ENCODE measurements at regions not wholly inside any gene's neighbourhood (a gene's known extent, or its start where the extent isn't known, plus 50 kb on each side); places are given as distances from the start of the nearest gene placed in this dataset.

- Mint-ChIP-seq H3K4me1 (peaks cover 5% of the 10 kb centered on the region), H3K27me3 (peaks cover 22% of the 10 kb centered on the region), H3K36me3 (ENCODE audit: low read depth) (no peaks in the 10 kb centered on the region), H3K9me3 (no peaks in the 10 kb centered on the region), H3K4me3 (no peak overlapping the region), H3K27ac (no peak overlapping the region)
- no peak for ATAC-seq (replicated peaks)
Measured at GRCh38 chr18:8480506-8481328, 128.5 kb upstream of the RAB12 start.

DNA sequence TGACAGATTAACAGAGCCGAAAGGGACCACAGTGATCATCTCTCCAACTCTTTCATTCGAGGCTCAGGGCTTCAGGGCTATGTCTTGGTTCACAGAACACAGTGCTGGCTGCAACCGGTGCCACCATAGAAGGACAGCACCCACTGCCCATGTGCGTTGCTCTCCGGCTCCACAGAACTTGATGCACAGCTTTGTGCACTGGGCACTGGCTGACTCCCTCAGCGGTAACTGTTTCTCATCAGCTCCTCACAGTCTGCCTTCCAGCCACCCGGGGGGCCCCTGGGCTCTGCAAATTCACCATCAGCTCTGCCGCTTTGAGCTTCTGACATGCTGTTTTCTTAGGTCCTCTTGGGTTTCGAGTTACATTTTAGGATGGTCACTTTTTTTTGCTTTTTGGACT lies 124.3 kb upstream of the RAB12 start:
- no peak overlapping the region for H3K27ac Mint-ChIP-seq
- H3K4me1 Mint-ChIP-seq, result no peaks in the 10 kb centered on the region
- H3K27me3 Mint-ChIP-seq, result peaks cover 19% of the 10 kb centered on the region
- no peak overlapping the region for H3K4me3 Mint-ChIP-seq
- H3K36me3 Mint-ChIP-seq (ENCODE audit: low read depth), result no peaks in the 10 kb centered on the region
- ATAC-seq (replicated peaks), result no peak
- no peaks in the 10 kb centered on the region for H3K9me3 Mint-ChIP-seq

DNA sequence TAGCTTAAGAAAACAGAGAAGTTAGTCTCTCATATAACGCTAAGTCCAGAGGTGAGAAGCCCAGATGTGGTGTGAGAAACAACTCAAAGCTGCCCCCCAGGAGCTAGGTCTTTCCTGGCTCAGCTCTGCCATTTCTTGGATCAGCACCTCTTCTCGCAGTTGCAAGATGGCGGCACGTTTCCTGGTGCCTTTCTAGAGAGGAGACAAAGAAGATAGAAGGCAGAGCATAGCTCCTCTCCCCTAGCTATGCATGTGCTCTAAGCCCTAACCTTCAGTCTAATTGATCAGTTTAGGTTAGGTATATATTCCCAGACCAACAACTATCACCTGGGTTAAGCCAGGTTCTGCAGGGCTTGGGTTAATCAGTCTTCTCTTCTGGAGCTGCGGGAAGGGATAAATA lies 119.5 kb upstream of the RAB12 start:
- Mint-ChIP-seq H3K27ac (no peak overlapping the region), H3K36me3 (ENCODE audit: low read depth) (no peaks in the 10 kb centered on the region), H3K27me3 (peaks cover 12% of the 10 kb centered on the region), H3K9me3 (no peaks in the 10 kb centered on the region), H3K4me3 (no peak overlapping the region), H3K4me1 (no peaks in the 10 kb centered on the region)
- ATAC-seq (replicated peaks), result no peak

DNA sequence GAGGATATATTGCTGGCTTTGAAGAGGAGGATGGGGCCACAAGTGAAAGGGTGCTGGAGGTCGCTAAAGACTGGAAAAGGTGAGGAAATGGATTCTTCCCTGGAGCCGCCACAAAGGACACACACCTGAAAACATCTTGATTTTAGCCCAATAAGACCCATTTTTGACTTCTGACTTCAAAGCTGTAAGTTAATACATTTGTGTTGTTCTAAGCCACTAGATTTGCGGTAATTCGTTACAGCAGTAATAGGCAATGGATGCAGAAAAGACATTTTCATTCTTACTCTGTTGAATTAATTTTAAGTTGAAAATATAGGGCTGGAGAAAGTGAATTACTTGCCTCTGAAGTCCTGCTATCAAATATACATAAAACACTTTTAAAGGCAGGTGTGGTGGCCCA lies 117.7 kb upstream of the RAB12 start:
- ATAC-seq (replicated peaks), result no peak
- Mint-ChIP-seq H3K4me1 (no peaks in the 10 kb centered on the region), H3K9me3 (no peaks in the 10 kb centered on the region), H3K36me3 (ENCODE audit: low read depth) (no peaks in the 10 kb centered on the region), H3K27me3 (peaks cover 13% of the 10 kb centered on the region), H3K27ac (no peak overlapping the region), H3K4me3 (no peak overlapping the region)

GRCh38 chr18:8493141-8493540 lies 116.1 kb upstream of the RAB12 start:
- Mint-ChIP-seq H3K27ac (no peak overlapping the region), H3K36me3 (ENCODE audit: low read depth) (no peaks in the 10 kb centered on the region), H3K9me3 (no peaks in the 10 kb centered on the region), H3K27me3 (peaks cover 13% of the 10 kb centered on the region), H3K4me1 (no peaks in the 10 kb centered on the region), H3K4me3 (no peak overlapping the region)
- no peak for ATAC-seq (replicated peaks)

GRCh38 chr18:8496186-8496585 lies 113.1 kb upstream of the RAB12 start:
- no peak overlapping the region for H3K4me3 Mint-ChIP-seq
- no peaks in the 10 kb centered on the region for H3K36me3 Mint-ChIP-seq (ENCODE audit: low read depth)
- H3K9me3 Mint-ChIP-seq, result no peaks in the 10 kb centered on the region
- ATAC-seq (replicated peaks), result no peak
- H3K27ac Mint-ChIP-seq, result no peak overlapping the region
- H3K4me1 Mint-ChIP-seq, result no peaks in the 10 kb centered on the region
- peaks cover 14% of the 10 kb centered on the region for H3K27me3 Mint-ChIP-seq

DNA sequence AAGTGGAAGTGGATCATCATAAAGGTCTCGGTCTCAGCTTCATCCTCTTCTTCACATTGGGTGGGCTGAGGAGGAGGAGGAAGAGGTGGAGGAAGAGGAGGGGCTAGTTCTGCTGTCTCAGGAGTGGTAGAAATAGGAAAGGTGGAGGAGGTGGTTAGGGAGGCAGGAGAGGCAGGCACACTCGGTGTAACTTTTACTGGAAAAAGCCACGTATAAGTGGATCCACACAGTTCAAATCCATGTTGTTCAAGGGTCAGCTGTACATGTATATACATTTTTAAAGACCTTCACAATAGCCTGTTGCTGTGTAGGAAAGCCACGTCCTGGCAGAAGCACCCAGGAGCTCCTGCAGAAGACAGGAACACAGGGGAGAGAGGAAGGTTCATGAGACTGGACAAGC lies 110.3 kb upstream of the RAB12 start:
- Mint-ChIP-seq H3K27ac (no peak overlapping the region), H3K4me1 (no peaks in the 10 kb centered on the region), H3K4me3 (no peak overlapping the region), H3K36me3 (ENCODE audit: low read depth) (no peaks in the 10 kb centered on the region), H3K27me3 (peaks cover 23% of the 10 kb centered on the region), H3K9me3 (no peaks in the 10 kb centered on the region)
- ATAC-seq (replicated peaks), result no peak

GRCh38 chr18:8499810-8500675 lies 109.2 kb upstream of the RAB12 start:
- no peak for ATAC-seq (replicated peaks)
- Mint-ChIP-seq H3K9me3 (no peaks in the 10 kb centered on the region), H3K36me3 (ENCODE audit: low read depth) (no peaks in the 10 kb centered on the region), H3K4me1 (no peaks in the 10 kb centered on the region), H3K4me3 (no peak overlapping the region), H3K27me3 (peaks cover 32% of the 10 kb centered on the region), H3K27ac (no peak overlapping the region)

DNA sequence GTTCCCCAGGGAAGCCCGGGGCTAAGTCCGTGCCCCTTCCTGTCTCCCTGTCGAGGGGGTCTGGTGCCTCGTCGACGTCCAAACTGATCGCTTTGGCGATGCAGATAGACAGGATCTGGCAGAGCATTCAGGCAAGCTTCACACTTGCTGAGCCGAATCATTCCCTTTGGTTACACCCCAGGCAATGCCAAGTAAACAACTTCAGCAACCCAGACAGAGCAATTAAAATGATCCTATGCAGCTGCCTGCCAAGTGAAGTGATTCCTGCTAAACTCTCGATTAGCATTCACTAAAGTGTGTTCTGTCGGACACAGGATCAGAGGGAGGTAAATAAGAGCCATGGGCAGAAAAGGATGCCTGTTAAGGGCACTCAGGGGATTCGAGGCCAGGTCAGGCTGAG lies 108.2 kb upstream of the RAB12 start:
- ATAC-seq (replicated peaks), result no peak
- H3K36me3 Mint-ChIP-seq (ENCODE audit: low read depth), result no peaks in the 10 kb centered on the region
- no peaks in the 10 kb centered on the region for H3K4me1 Mint-ChIP-seq
- H3K27me3 Mint-ChIP-seq, result peaks cover 28% of the 10 kb centered on the region
- H3K9me3 Mint-ChIP-seq, result no peaks in the 10 kb centered on the region
- H3K4me3 Mint-ChIP-seq, result no peak overlapping the region
- no peak overlapping the region for H3K27ac Mint-ChIP-seq

DNA sequence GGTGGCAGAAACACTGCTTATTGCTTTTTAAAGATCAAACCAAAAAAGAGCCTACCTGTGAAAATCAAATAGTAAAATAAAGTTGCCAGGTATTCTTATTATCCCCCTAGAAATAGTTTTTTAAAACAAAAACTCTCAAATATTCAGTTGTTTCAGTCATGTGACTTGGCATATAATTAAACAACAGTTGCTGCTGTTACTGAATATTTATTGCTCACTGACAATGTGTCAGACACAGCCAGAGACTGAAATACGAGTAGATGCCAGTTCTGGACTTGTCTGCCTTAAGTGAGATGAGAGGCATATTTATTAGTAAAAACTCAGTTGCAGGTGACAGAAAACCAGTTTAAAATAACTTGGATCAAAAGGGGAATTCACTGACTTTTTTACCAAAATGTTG lies 106.0 kb upstream of the RAB12 start:
- Mint-ChIP-seq H3K27me3 (peaks cover 28% of the 10 kb centered on the region), H3K27ac (no peak overlapping the region), H3K36me3 (ENCODE audit: low read depth) (no peaks in the 10 kb centered on the region), H3K9me3 (no peaks in the 10 kb centered on the region), H3K4me1 (no peaks in the 10 kb centered on the region), H3K4me3 (no peak overlapping the region)
- no peak for ATAC-seq (replicated peaks)

- peaks cover 23% of the 10 kb centered on the region for H3K27me3 Mint-ChIP-seq
- no peak for ATAC-seq (replicated peaks)
Measured at GRCh38 chr18:8504424-8504823, 104.8 kb upstream of the RAB12 start.

GRCh38 chr18:8504880-8505435 lies 104.3 kb upstream of the RAB12 start:
- H3K27me3 Mint-ChIP-seq, result peaks cover 23% of the 10 kb centered on the region
- no peaks in the 10 kb centered on the region for H3K9me3 Mint-ChIP-seq
- no peaks in the 10 kb centered on the region for H3K36me3 Mint-ChIP-seq (ENCODE audit: low read depth)
- H3K27ac Mint-ChIP-seq, result no peak overlapping the region
- ATAC-seq (replicated peaks), result no peak
- H3K4me3 Mint-ChIP-seq, result no peak overlapping the region
- no peaks in the 10 kb centered on the region for H3K4me1 Mint-ChIP-seq

More at GRCh38 chr18:8504424-8504823, 104.8 kb upstream of the RAB12 start:
- Mint-ChIP-seq H3K36me3 (ENCODE audit: low read depth) (no peaks in the 10 kb centered on the region), H3K4me3 (no peak overlapping the region), H3K9me3 (no peaks in the 10 kb centered on the region), H3K4me1 (no peaks in the 10 kb centered on the region), H3K27ac (no peak overlapping the region)

DNA sequence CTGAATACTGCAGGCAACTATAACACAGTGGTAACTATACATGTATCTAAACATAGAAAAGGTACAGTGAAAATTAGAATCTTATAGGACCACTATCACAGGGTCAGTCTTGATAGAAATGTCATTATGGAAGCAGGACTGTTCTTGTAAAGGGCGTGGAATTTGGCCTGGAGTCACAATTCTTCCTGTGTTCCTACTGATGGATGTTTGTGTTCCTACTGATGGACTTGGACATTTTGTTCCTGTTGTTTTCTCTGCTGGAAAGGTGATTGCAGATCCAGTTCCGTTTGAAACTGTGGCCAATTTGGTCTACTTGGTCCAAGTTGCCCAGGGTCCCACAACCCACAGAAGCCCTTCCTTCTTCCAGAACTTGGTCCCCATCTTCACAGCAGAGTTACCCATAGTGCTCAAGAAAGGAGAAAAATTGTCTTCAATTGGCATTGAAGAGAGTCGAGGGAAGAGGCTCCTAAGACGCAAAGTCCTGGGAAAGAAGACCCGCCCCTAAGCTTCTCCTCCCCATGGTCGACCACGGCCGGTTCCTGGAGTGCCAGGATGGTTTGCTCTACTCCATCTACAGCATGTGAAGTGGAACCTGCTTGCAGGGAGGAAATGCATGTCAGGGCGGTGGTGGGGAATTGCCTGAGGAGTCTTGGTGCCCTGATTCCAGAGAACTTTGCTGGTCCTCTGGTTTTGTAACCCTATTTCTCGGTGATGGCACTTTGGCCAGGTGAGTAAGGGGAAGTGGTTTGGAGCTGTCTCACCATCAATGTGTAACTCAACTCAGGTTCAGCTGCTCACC lies 102.8 kb upstream of the RAB12 start:
- no peak overlapping the region for H3K4me3 Mint-ChIP-seq
- no peaks in the 10 kb centered on the region for H3K36me3 Mint-ChIP-seq (ENCODE audit: low read depth)
- H3K27ac Mint-ChIP-seq, result no peak overlapping the region

GRCh38 chr18:8507361-8507760 lies 101.9 kb upstream of the RAB12 start:
- Mint-ChIP-seq H3K9me3 (no peaks in the 10 kb centered on the region), H3K36me3 (ENCODE audit: low read depth) (no peaks in the 10 kb centered on the region), H3K27me3 (peaks cover 20% of the 10 kb centered on the region), H3K27ac (no peak overlapping the region), H3K4me1 (no peaks in the 10 kb centered on the region), H3K4me3 (no peak overlapping the region)
- no peak for ATAC-seq (replicated peaks)

More for the DNA sequence above, 102.8 kb upstream of the RAB12 start:
- no peak for ATAC-seq (replicated peaks)
- H3K27me3 Mint-ChIP-seq, result peaks cover 23% of the 10 kb centered on the region
- no peaks in the 10 kb centered on the region for H3K9me3 Mint-ChIP-seq
- no peaks in the 10 kb centered on the region for H3K4me1 Mint-ChIP-seq

Measured in activated T-helper 17 cell treated with anti-CD3 and anti-CD28 coated beads, Interleukin-2, amount 50 U/mL, for 72 hours (primary cell).